ENCODE measurements at regions not wholly inside any gene's neighbourhood (a gene's known extent, or its start where the extent isn't known, plus 50 kb on each side); places are given as distances from the start of the nearest gene placed in this dataset.

DNA sequence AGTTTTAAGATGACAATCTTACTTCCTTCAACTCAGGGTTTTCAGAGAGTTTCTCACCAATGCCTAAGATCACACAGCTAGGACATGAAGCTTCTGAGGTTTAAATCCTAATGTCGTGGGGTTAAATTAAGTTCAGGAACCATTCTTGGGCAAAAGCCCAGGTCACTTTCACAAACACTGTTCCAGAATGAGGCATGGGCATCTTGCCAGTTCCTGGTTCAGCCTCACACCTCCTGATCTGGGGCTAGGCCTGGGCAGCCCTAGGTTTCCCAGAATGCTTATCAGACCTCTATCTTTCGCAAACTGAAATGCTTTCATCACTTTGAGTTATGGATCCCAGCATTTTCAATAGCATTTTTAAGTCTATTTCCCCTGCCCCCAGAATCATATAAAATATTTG is 224.8 kb upstream of the EDA2R start:
- TF ChIP-seq, protein P1, sequence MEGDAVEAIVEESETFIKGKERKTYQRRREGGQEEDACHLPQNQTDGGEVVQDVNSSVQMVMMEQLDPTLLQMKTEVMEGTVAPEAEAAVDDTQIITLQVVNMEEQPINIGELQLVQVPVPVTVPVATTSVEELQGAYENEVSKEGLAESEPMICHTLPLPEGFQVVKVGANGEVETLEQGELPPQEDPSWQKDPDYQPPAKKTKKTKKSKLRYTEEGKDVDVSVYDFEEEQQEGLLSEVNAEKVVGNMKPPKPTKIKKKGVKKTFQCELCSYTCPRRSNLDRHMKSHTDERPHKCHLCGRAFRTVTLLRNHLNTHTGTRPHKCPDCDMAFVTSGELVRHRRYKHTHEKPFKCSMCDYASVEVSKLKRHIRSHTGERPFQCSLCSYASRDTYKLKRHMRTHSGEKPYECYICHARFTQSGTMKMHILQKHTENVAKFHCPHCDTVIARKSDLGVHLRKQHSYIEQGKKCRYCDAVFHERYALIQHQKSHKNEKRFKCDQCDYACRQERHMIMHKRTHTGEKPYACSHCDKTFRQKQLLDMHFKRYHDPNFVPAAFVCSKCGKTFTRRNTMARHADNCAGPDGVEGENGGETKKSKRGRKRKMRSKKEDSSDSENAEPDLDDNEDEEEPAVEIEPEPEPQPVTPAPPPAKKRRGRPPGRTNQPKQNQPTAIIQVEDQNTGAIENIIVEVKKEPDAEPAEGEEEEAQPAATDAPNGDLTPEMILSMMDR (IDR thresholded peaks at IDR 0.05) = no peak
- no peak for TF ChIP-seq ZFX (IDR thresholded peaks at IDR 0.05; ENCODE audit: borderline replicate concordance)
